Large intestine (tissue), 3 donors: ENCODE measurements at regions not wholly inside any gene's neighbourhood (a gene's known extent, or its start where the extent isn't known, plus 50 kb on each side); places are given as distances from the start of the nearest gene placed in this dataset.

Source experiments
- DNase-seq, 2 donors: peaks; one replicate each; pipeline versions ENCODE4 v3.0.0 to v3.0.0-alpha.2; 2013
- H3K27ac ChIP-seq: one replicate; pipeline ENCODE4 v1.5.1; 2013; ENCODE audit warnings: low read length
- H3K27me3 ChIP-seq: 2 replicates; pipeline ENCODE4 v1.6.1; 2013; ENCODE audit warnings: low read length; ENCODE audit not compliant: control insufficient read depth, insufficient read depth
- H3K36me3 ChIP-seq: 2 replicates; pipeline ENCODE4 v1.6.1; 2013; ENCODE audit warnings: low read length; ENCODE audit not compliant: control insufficient read depth, insufficient read depth
- H3K4me1 ChIP-seq: one replicate; pipeline ENCODE4 v1.6.1; 2013; ENCODE audit warnings: low read length; ENCODE audit not compliant: control insufficient read depth, insufficient read depth
- H3K4me3 ChIP-seq: one replicate; pipeline ENCODE4 v1.5.1; 2013; ENCODE audit warnings: low read length
- H3K9me3 ChIP-seq: one replicate; pipeline ENCODE4 v1.6.1; 2013; ENCODE audit warnings: mild to moderate bottlenecking, low read depth, low read length, moderate library complexity; ENCODE audit not compliant: control insufficient read depth
- WGBS: methylation state at CpG from one replicate; pipeline ENCODE4 v1.1.5; 2013; ENCODE audit warnings: low lambda C conversion rate; ENCODE audit not compliant: insufficient coverage; 5-methylcytosine and 5-hydroxymethylcytosine counted together

DNA sequence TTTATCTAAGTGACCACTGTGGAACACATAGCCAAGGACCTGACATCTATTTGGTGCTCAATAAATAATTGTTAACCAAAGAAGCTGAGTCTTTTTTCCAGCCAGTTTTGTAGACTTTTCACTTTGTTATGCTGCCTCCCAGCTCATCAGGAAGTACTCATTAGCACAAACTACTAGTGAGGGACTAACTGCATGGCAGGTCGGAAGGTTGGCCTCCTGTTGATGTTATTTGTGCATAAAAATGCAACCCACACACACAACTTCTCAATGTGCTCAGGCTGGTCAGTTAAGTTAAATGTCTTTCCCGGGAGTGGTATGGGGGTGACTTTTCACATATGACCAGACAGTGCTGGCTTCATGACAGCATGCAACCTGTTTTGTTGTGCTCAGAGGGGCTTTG, 263.0 kb upstream of the TOPAZ1 start:
- no peak overlapping the region for H3K27ac ChIP-seq
- H3K4me3 ChIP-seq = no peak overlapping the region
- no CpG with 5 or more reads among the region's 2 CpGs for WGBS
- DNase-seq = no peak
- peaks cover 11% of the 10 kb centered on the region for H3K27me3 ChIP-seq
- H3K9me3 ChIP-seq = no peaks in the 10 kb centered on the region
- H3K36me3 ChIP-seq = no peaks in the 10 kb centered on the region
- H3K4me1 ChIP-seq = no peaks in the 10 kb centered on the region

DNA sequence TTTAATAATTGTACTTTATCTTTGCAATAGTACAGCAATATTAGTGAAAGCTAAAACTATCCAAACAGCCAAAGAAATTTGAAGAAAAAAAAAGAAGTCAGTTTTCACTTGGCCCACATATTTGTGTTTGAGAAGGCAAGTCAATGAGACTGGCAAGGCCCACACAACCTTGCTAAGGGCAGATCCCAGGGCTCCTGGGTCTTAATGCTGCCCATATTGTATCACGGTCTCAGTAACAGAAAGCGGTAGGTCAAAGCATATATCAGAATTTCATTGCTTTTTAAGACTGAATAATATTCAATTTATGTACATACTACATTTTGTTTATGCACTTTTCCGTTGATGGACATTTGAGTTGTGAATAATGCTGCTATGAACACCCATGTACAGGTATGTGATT, 262.0 kb upstream of the TOPAZ1 start:
- Histone ChIP-seq H3K4me1 (no peaks in the 10 kb centered on the region), H3K4me3 (no peak overlapping the region), H3K27ac (no peak overlapping the region), H3K27me3 (peaks cover 11% of the 10 kb centered on the region), H3K9me3 (no peaks in the 10 kb centered on the region), H3K36me3 (no peaks in the 10 kb centered on the region)
- 100% methylated on average over 2 of the region's 3 CpGs for WGBS
- no peak for DNase-seq

DNA sequence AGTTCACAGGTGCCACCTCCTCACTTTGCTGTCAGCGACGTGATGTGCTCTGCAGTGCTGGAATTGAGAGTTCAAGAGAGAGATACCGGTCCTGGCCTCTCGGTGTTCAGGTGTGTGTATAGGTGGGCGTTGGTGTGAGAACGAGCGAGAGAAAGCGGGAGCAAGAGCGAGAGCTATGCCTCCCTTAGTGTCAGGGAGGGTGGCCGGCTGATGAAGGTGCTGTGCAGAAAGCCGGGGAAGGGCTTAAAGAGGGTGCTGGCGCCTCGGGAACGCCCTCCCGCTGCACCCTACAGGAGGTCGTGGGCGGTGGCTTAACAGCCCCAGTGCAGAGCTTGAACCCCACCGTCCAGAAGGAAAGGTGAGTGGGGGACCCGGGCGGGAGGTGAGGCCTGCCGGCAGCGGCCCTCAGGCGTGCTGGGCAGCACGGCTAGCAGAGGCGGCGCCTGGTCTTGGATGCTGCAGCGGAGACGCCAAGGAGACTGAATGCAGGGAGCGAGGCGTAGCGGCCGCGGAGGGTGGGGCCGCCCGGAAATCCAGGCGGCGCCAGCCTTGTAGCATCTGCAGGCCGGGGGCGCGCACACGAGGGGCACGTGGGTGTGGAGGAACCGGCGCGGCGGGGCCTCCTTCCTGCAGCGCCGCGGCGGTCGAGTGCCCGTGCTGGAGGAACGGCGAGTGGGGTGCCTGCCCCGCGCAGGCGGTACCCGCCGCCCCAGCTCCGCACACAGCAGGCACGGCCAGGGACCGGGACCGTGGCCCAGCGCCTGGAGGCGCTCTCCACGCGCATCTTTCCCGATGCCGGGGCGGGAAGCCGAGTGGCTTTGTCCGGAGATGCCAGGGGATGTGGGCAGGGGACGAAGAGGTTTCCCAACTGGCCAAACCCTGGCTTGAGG, 246.8 kb upstream of the TOPAZ1 start:
- Histone ChIP-seq H3K4me3 (peak overlapping the region; percentile 14), H3K4me1 (peaks cover 36% of the 10 kb centered on the region)

DNA sequence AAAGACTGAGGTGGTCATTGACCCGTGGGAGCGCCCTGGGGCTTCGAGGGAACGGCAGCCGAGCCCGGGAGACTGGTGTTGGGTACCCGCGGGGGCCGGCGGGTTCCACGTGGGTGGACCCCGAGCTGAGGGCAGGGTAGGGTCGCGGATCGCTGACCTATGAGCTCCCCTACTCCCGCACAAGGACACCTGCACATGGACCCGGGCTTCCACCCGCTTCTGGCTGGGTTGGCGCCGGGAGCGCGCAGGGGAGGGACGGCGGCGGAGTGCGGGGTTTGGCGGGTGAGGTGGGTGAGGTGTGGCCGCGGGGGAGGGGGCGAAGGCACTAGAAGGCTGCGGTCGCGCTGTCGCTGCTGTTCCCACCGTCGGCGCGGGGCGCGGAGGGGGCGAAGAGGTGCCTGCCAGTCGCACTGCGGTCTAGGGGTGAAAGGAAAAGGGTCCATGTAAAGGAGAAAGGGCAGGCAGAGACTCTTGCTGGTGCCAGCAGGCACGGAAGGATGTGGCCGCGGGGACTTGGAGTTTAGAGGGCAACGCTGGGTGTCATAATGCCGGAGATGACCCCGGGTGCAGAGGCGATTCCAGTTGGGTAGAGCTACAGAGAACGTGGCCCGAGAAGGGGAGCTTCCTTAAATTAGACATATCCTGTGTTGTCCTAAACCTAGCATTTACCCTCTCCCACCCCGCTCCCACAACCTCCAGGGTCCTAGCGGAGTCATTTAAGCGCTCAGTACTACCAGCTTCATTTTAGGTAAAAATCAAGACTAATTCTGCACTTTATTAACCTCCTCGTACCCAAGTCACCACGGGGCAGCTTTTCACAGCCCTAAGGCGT, 245.9 kb upstream of the TOPAZ1 start:
- WGBS = no CpG with 5 or more reads among the region's 58 CpGs
- peak in 1 of 2 donors; percentile 20 for DNase-seq
- Histone ChIP-seq H3K27me3 (peaks cover 81% of the 10 kb centered on the region), H3K27ac (no peak overlapping the region), H3K4me3 (peak overlapping the region; percentile 30), H3K4me1 (peaks cover 36% of the 10 kb centered on the region), H3K9me3 (peaks cover 24% of the 10 kb centered on the region), H3K36me3 (no peaks in the 10 kb centered on the region)

More for the DNA sequence above, 246.8 kb upstream of the TOPAZ1 start:
- Histone ChIP-seq H3K9me3 (peaks cover 24% of the 10 kb centered on the region), H3K27ac (no peak overlapping the region), H3K36me3 (no peaks in the 10 kb centered on the region), H3K27me3 (peaks cover 74% of the 10 kb centered on the region)
- DNase-seq = peak; percentile 23 to 40
- no CpG with 5 or more reads among the region's 73 CpGs for WGBS

DNA sequence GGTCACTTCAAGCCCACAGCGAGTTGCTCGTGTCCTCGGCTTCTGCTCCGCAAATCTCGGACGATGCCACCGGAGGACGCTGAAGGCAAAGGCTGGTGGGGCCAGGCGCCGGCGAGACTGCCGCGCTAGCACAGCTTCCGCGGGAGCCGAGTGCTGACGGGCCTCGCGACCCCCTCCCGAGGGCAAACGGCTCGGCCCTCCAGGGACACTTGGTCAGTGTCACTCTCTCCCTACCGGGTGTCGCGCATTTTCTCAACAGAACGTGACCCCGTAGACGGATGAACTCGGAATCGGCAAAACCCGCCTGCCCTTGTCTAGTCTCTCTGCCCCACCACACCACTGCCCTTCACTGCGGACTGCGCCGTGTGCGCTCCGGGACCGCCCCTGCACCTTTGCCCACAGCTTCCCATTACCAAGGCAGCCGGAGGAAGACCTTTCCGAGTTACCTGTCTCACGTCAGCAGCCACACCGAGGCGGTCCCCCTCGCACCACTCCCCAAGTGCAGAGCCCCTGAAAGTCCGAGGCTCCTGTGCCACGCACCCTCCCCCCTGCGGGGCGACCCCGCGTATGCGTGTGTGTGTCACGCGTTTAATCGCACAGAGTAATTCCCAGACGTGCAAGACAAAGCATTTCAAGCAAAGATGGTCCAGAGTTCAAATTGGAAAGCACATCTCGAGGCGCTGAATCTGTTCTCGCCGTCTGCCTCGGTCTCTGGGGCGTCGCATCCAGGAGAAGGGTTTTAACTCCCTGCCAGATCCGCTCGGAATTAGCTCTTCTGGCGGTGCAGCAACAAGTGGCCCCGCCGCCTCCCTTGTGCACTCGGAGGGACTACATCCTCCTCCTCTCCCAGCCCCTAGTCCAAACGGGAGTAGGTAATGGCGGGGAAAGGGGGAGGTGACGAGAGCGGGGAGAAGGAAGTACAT, 245.0 kb upstream of the TOPAZ1 start:
- no CpG with 5 or more reads among the region's 71 CpGs for WGBS
- Histone ChIP-seq H3K36me3 (no peaks in the 10 kb centered on the region), H3K4me3 (peak overlapping the region; percentile 30), H3K9me3 (peaks cover 24% of the 10 kb centered on the region), H3K4me1 (peaks cover 36% of the 10 kb centered on the region), H3K27me3 (peaks cover 85% of the 10 kb centered on the region), H3K27ac (no peak overlapping the region)
- peak; percentile 26 to 63 for DNase-seq

DNA sequence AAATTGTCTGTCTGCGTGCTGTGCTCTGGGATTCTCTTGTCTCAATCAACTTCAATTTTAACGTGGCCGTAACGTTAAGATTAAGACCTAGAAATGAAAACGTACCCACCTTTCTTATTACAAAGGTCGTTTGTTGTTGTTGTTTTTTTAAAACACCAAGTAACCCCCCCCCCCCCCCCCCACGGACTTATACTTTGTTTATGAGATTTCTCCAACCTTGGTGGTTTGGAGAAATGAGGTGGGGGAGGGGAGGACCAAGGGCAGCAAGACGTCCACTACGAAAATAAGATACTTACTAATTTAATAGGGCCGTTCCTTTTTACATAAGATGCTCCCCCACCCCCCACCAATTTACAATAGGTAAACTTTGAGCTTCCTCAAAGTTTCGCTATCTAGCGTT, 244.4 kb upstream of the TOPAZ1 start:
- H3K4me3 ChIP-seq = peak overlapping the region; percentile 30
- H3K27ac ChIP-seq = no peak overlapping the region
- WGBS = no CpG with 5 or more reads among the region's 12 CpGs
- H3K4me1 ChIP-seq = peaks cover 36% of the 10 kb centered on the region
- no peak for DNase-seq
- no peaks in the 10 kb centered on the region for H3K36me3 ChIP-seq
- H3K9me3 ChIP-seq = peaks cover 23% of the 10 kb centered on the region
- peaks cover 91% of the 10 kb centered on the region for H3K27me3 ChIP-seq

DNA sequence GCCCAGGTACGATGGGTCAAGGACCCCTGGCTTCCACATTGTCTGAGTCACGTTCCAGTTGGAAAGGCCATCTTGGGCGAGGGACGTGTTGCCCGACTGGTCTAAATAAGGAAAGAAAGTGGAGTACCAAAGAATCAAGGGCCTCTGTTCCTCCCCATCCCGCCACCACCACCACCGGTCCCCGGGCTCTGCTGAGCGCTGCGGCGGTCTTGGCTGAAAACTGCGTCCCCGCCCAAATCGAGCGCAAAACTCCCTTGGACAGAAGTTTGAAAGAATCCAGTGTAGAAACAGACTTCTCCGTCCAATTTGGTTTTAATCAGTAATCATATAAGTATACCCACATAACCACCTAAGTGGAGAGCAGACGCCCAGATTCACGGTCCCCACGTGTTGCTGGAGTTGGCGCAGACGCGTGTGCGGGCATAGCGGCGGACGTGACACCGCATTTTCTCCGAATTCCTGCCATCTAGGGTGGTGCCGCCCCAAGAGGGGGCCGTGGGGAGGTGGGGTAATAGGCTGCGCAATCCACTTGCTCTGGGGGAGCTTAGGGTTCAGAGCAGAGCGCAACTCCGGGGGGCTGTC, 243.8 kb upstream of the TOPAZ1 start:
- H3K4me3 ChIP-seq = no peak overlapping the region
- H3K27ac ChIP-seq = no peak overlapping the region
- H3K9me3 ChIP-seq = peaks cover 20% of the 10 kb centered on the region
- peaks cover 93% of the 10 kb centered on the region for H3K27me3 ChIP-seq
- DNase-seq = peak; percentile 2 to 30
- H3K36me3 ChIP-seq = no peaks in the 10 kb centered on the region
- WGBS = no CpG with 5 or more reads among the region's 33 CpGs
- peaks cover 36% of the 10 kb centered on the region for H3K4me1 ChIP-seq

DNA sequence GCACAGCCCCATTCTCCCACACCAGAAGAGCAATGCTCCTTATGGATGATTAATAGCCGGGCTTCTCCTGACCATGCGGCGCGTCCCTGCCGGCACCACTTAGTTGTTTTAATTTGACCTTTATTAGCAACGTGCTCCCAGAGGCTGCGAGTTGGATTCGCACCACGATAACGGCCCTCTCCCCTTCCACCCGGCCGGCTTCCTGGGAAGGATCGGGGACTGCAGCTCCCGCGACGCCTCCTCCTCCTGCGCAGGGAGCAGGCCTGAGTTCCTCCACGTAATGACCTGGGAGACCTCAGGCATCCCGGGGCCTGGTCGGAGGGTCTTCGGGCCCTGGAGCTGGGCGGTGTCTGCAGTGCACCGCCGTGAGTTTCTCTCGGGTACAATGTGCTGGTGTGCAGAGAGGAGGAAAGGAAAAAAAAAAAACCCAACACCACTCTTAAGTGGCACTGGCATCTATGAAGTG, 243.3 kb upstream of the TOPAZ1 start:
- Histone ChIP-seq H3K4me1 (peaks cover 36% of the 10 kb centered on the region), H3K36me3 (no peaks in the 10 kb centered on the region), H3K27ac (no peak overlapping the region), H3K9me3 (peaks cover 20% of the 10 kb centered on the region), H3K4me3 (peak overlapping the region; percentile 16), H3K27me3 (peaks cover 93% of the 10 kb centered on the region)
- WGBS = no CpG with 5 or more reads among the region's 25 CpGs
- peak; percentile 2 to 32 for DNase-seq

DNA sequence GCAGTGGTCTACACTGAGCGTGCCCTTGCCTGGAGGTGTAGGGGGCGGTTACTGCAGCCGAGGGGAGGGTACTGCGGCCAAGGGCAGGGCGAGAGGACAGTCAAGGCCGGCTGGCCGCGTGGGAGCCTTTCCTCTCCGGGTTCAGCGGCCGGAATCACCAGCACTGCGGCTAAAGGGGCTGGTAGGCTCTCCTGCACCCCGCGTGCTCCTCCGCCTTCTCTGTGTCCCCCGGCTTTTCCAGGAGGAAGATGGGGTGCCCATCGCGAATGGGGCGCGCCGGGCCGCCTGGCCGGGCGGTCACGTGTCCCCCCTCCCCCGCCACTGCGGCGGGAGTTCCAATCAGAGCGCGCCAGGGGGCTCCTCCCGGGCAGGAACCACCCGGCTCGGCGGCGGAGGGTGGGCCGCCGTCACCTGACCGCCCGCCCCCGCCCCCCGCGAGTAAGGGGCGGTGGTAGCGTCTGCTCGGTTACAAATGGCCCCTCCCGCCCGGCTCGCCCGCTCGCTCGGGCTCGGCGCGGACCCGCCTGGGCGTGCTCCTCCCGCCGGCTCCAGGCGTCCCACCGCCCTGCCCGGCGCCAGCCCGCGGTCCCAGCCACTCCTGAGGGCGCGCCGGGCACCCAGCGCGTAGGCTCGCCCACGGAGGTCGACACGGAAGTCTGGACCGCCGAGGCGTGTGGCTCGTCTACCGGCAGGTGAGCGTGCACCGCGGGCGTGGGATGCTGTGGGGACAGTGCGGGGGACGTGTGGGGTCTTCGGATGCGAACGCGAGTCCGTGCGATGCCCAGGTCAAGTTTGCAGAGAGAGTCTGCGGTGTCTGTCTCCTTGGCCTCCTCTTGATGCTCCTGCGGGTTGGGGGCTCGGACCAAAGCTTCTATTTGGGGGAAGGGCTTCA, 242.6 kb upstream of the TOPAZ1 start:
- WGBS = no CpG with 5 or more reads among the region's 93 CpGs
- peaks cover 36% of the 10 kb centered on the region for H3K4me1 ChIP-seq
- no peaks in the 10 kb centered on the region for H3K36me3 ChIP-seq
- H3K9me3 ChIP-seq = peaks cover 20% of the 10 kb centered on the region
- H3K27me3 ChIP-seq = peaks cover 91% of the 10 kb centered on the region
- peak overlapping the region; percentile 32 for H3K4me3 ChIP-seq
- DNase-seq = peak; percentile 14 to 48
- no peak overlapping the region for H3K27ac ChIP-seq
